Trophoblast cell (in vitro differentiated cells and primary cell): ENCODE measurements at regions not wholly inside any gene's neighbourhood (a gene's known extent, or its start where the extent isn't known, plus 50 kb on each side); places are given as distances from the start of the nearest gene placed in this dataset.

Experiments
- DNase-seq, 2 donors: peaks; one replicate each; pipeline ENCODE4 v3.0.0-alpha.2; 2016
- H2AFZ ChIP-seq: 2 replicates; pipeline ENCODE4 v1.6.1; 2013; ENCODE audit warnings: low read length, moderate library complexity, mild to moderate bottlenecking; ENCODE audit not compliant: insufficient read depth, poor library complexity
- H2AK5ac ChIP-seq: 2 replicates; pipeline ENCODE4 v1.6.1; 2013; ENCODE audit warnings: mild to moderate bottlenecking, low read length
- H2BK120ac ChIP-seq: 2 replicates; pipeline ENCODE4 v1.6.1; 2013; ENCODE audit warnings: low read length, mild to moderate bottlenecking, moderate library complexity; ENCODE audit not compliant: insufficient read depth, poor library complexity
- H2BK12ac ChIP-seq: 2 replicates; pipeline ENCODE4 v1.6.1; 2013; ENCODE audit warnings: mild to moderate bottlenecking, low read length, moderate library complexity
- H2BK5ac ChIP-seq: 2 replicates; pipeline ENCODE4 v1.6.1; 2013; ENCODE audit warnings: low read length, low read depth, moderate library complexity, mild to moderate bottlenecking; ENCODE audit not compliant: poor library complexity
- H3K14ac ChIP-seq: 2 replicates; pipeline ENCODE4 v1.6.1; 2013; ENCODE audit warnings: mild to moderate bottlenecking, low read length
- H3K18ac ChIP-seq: 2 replicates; pipeline ENCODE4 v1.6.1; 2013; ENCODE audit warnings: mild to moderate bottlenecking, low read length
- H3K23ac ChIP-seq: 2 replicates; pipeline ENCODE4 v1.6.1; 2013; ENCODE audit warnings: low read length
- H3K27ac ChIP-seq: 2 replicates; pipeline ENCODE4 v1.5.1; 2013; ENCODE audit warnings: low read depth, mild to moderate bottlenecking, inconsistent platforms, low read length, moderate library complexity
- H3K27me3 ChIP-seq: 2 replicates; pipeline ENCODE4 v1.6.1; 2013; ENCODE audit warnings: inconsistent platforms, mild to moderate bottlenecking, low read length, moderate library complexity; ENCODE audit not compliant: insufficient read depth
- H3K36me3 ChIP-seq, 2 experiments: 1 replicate in 1 of 2; 2 replicates in 1 of 2; pipeline ENCODE4 v1.6.1; 2013; ENCODE audit warnings: low read length in 2 of 2, mild to moderate bottlenecking in 2 of 2, moderate library complexity in 1 of 2; ENCODE audit not compliant: insufficient read depth in 2 of 2, control insufficient read depth in 1 of 2
- H3K4ac ChIP-seq: 2 replicates; pipeline ENCODE4 v1.6.1; 2013; ENCODE audit warnings: low read depth, mild to moderate bottlenecking, low read length, moderate library complexity
- H3K4me1 ChIP-seq, 2 experiments: 1 replicate in 1 of 2; 2 replicates in 1 of 2; pipeline ENCODE4 v1.6.1; 2013; ENCODE audit warnings: low read length in 2 of 2, mild to moderate bottlenecking in 2 of 2, moderate library complexity in 1 of 2; ENCODE audit not compliant: insufficient read depth in 2 of 2, control insufficient read depth in 1 of 2
- H3K4me2 ChIP-seq: 2 replicates; pipeline ENCODE4 v1.6.1; 2013; ENCODE audit warnings: inconsistent platforms, mild to moderate bottlenecking, low read length, moderate library complexity
- H3K4me3 ChIP-seq: 2 replicates; pipeline ENCODE4 v1.5.1; 2013; ENCODE audit warnings: mild to moderate bottlenecking, low read depth, low read length, inconsistent platforms
- H3K79me1 ChIP-seq: one replicate; pipeline ENCODE4 v1.6.1; 2013; ENCODE audit warnings: low read length
- H3K79me2 ChIP-seq: 2 replicates; pipeline ENCODE4 v1.6.1; 2013; ENCODE audit warnings: low read length, mild to moderate bottlenecking; ENCODE audit not compliant: control insufficient read depth, insufficient read depth, poor library complexity
- H3K9ac ChIP-seq: 2 replicates; pipeline ENCODE4 v1.6.1; 2013; ENCODE audit warnings: mild to moderate bottlenecking, low read length
- H3K9me3 ChIP-seq: 2 replicates; pipeline ENCODE4 v1.6.1; 2013; ENCODE audit warnings: low read depth, mild to moderate bottlenecking, control low read depth, inconsistent platforms, low read length; ENCODE audit not compliant: insufficient read depth
- H4K12ac ChIP-seq: 2 replicates; pipeline ENCODE4 v1.6.1; 2013; ENCODE audit warnings: low read depth, mild to moderate bottlenecking, low read length, moderate library complexity
- H4K8ac ChIP-seq: 2 replicates; pipeline ENCODE4 v1.6.1; 2013; ENCODE audit warnings: low read depth, mild to moderate bottlenecking, low read length, moderate library complexity
- H4K91ac ChIP-seq: one replicate; pipeline ENCODE4 v1.6.1; 2013; ENCODE audit warnings: low read depth, mild to moderate bottlenecking, low read length, moderate library complexity
- WGBS: extraction: QIAGEN DNeasy Blood & Tissue Kit; methylation state at CpG from one replicate; pipeline ENCODE4 v1.1.7; 2013; ENCODE audit warnings: missing lambda C conversion rate; ENCODE audit not compliant: insufficient read length, insufficient coverage; ENCODE audit errors: extremely low coverage; 5-methylcytosine and 5-hydroxymethylcytosine counted together

DNA sequence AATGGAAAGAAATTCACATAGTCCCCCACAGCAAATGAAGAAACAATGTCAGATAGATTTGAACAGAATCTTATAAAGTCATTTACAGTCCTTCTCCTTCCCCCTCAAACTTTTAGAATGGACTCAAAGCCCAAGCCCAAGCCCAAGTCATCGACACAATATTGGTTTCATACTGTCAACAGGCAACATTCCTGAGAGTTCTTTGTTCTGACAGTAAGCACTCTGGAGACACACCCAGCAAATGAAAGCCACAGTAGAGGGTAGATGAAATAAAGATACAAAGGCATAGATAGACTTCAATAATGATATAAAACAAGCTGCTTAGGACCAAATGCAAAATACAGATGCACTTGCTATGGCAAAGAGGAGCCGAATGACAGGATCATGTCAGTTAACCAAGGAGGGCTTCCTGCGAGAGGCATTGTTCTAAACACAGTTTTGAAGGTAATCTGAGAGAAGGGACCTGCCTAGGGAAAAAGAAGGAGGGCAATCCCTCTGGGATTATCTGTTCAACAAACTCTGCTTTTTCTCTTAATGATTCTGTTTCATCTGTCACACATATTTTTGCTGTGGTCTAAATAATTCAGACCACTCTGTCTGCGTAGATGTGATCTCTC is 97.1 kb upstream of the MAP4K3 start:
- no peak overlapping the region for H3K9ac ChIP-seq
- WGBS = no CpG with 5 or more reads among the region's 4 CpGs
- H2BK120ac ChIP-seq = no peak overlapping the region

DNA sequence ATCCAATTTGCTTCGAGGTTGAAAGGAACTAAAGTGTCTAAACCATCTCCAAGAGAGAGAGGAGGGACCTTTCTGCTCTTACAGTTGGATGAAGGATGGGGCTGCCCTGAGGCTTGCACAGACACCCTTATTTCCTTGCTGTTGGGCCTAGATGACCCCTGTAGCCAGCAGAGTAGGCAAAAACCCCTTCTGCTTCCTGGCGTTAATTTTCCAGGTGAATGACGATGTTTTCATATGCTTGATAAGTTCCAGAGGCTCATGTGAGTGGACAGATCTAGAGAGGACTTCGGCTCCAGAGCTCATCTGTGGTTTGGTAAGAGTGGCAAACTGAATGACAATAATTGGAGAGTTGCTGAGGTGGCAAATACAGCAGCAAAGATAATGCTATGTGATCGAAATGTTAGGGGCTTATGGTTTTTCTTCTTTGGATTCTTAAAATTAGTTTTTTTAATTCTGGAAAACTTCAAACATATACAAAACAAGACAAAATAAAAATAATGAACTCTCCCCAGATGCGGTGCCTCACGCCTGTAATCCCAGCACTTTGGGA is 98.6 kb upstream of the MAP4K3 start:
- no peak overlapping the region for H3K4me2 ChIP-seq
- no peak overlapping the region for H4K8ac ChIP-seq
- no peak overlapping the region for H4K12ac ChIP-seq
- no peak overlapping the region for H2AFZ ChIP-seq
- no peaks in the 10 kb centered on the region for H3K27me3 ChIP-seq
- no peak overlapping the region for H3K18ac ChIP-seq
- H3K23ac ChIP-seq = no peak overlapping the region
- no peak overlapping the region for H2BK5ac ChIP-seq
- no CpG with 5 or more reads among the region's 7 CpGs for WGBS
- H4K91ac ChIP-seq = no peak overlapping the region
- H3K4me1 ChIP-seq = peaks cover 2 to 6% of the 10 kb centered on the region in 2 experiments
- H3K79me1 ChIP-seq = peaks cover 1% of the 10 kb centered on the region
- DNase-seq = no peak
- H2BK120ac ChIP-seq = no peak overlapping the region
- no peak overlapping the region for H3K27ac ChIP-seq
- H2BK12ac ChIP-seq = no peak overlapping the region
- H3K4ac ChIP-seq = no peak overlapping the region
- no peak overlapping the region for H2AK5ac ChIP-seq
- H3K9me3 ChIP-seq = no peaks in the 10 kb centered on the region
- H3K79me2 ChIP-seq = no peaks in the 10 kb centered on the region
- H3K36me3 ChIP-seq = no peaks in the 10 kb centered on the region
- H3K14ac ChIP-seq = no peak overlapping the region
- H3K9ac ChIP-seq = no peak overlapping the region
- H3K4me3 ChIP-seq = no peak overlapping the region

More for the DNA sequence above, 97.1 kb upstream of the MAP4K3 start:
- no peak overlapping the region for H4K91ac ChIP-seq
- H3K4me1 ChIP-seq = peaks cover 2 to 7% of the 10 kb centered on the region in 2 experiments
- no peak overlapping the region for H4K8ac ChIP-seq
- no peak overlapping the region for H2AFZ ChIP-seq
- no peak overlapping the region for H2AK5ac ChIP-seq
- DNase-seq = no peak
- no peak overlapping the region for H3K14ac ChIP-seq
- no peak overlapping the region for H3K4ac ChIP-seq
- H3K36me3 ChIP-seq = no peaks in the 10 kb centered on the region
- no peak overlapping the region for H3K4me2 ChIP-seq
- no peak overlapping the region for H2BK12ac ChIP-seq
- H3K27ac ChIP-seq = no peak overlapping the region
- no peaks in the 10 kb centered on the region for H3K79me2 ChIP-seq
- H2BK5ac ChIP-seq = no peak overlapping the region
- no peaks in the 10 kb centered on the region for H3K27me3 ChIP-seq
- H3K23ac ChIP-seq = no peak overlapping the region
- no peaks in the 10 kb centered on the region for H3K9me3 ChIP-seq
- no peak overlapping the region for H3K18ac ChIP-seq
- H4K12ac ChIP-seq = no peak overlapping the region
- peaks cover 1% of the 10 kb centered on the region for H3K79me1 ChIP-seq
- no peak overlapping the region for H3K4me3 ChIP-seq

DNA sequence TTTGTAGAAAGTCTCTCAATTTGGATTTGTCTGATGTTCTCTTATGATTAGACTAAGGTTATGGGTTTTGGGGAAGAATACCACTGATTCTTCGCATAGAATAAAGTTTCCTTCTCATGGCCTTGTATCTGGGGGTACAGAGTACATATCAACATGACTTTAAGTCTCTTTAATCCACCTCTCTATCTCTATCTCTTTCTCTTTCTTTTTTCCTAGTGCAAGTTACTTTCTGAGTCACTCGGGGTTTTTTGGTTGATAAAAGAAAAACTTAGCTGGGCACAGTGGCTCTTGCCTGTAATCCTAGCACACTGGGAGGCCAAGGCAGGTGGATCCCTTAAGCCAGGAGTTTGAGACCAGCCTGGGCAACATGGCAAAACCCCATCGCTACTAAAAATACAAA is 100.1 kb upstream of the MAP4K3 start:
- Histone ChIP-seq H3K4ac (no peak overlapping the region), H3K9ac (no peak overlapping the region), H4K91ac (no peak overlapping the region), H3K4me2 (no peak overlapping the region), H2AFZ (no peak overlapping the region), H3K79me2 (no peaks in the 10 kb centered on the region), H2BK12ac (no peak overlapping the region), H3K79me1 (peaks cover 1% of the 10 kb centered on the region), H3K18ac (no peak overlapping the region), H3K36me3 (no peaks in the 10 kb centered on the region), H3K27ac (no peak overlapping the region), H2BK5ac (no peak overlapping the region), H3K27me3 (no peaks in the 10 kb centered on the region), H3K4me1 (peaks cover 2 to 6% of the 10 kb centered on the region in 2 experiments), H4K12ac (no peak overlapping the region), H2BK120ac (no peak overlapping the region), H3K4me3 (no peak overlapping the region), H3K23ac (no peak overlapping the region), H3K14ac (no peak overlapping the region), H4K8ac (no peak overlapping the region), H3K9me3 (no peaks in the 10 kb centered on the region), H2AK5ac (no peak overlapping the region)
- WGBS = no CpG with 5 or more reads among the region's 3 CpGs
- DNase-seq = no peak

DNA sequence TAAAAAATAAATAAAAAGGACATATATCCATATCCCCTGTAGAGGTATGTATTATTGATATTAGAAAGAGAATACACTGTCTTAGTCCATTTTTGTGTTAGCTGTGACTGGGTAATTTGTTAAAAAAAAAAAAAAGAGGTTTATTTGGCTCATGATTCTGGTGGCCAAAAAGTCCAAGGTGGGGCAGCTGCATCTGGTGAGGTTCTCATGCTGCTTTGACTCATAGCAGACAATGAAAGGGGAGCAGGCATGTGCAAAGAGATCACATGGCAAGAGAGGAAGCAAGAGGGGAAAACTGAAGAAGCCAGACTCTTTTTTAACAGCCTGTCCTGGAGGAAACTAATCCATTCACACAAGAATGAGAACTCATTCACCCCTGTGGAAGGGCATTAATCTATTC is 101.6 kb upstream of the MAP4K3 start:
- no peak overlapping the region for H4K12ac ChIP-seq
- H3K4me3 ChIP-seq = no peak overlapping the region
- H3K36me3 ChIP-seq = no peaks in the 10 kb centered on the region
- no peaks in the 10 kb centered on the region for H3K79me2 ChIP-seq
- H4K8ac ChIP-seq = no peak overlapping the region
- no peak overlapping the region for H3K23ac ChIP-seq
- no peak overlapping the region for H2AFZ ChIP-seq
- H2BK5ac ChIP-seq = no peak overlapping the region
- H2BK12ac ChIP-seq = no peak overlapping the region
- H2BK120ac ChIP-seq = no peak overlapping the region
- H2AK5ac ChIP-seq = no peak overlapping the region
- DNase-seq = no peak
- no peak overlapping the region for H3K14ac ChIP-seq
- no peak overlapping the region for H3K4me2 ChIP-seq
- no peak overlapping the region for H3K18ac ChIP-seq
- H3K27ac ChIP-seq = no peak overlapping the region
- H3K9ac ChIP-seq = no peak overlapping the region
- no peak overlapping the region for H3K4ac ChIP-seq
- H4K91ac ChIP-seq = no peak overlapping the region
- peaks cover 1 to 5% of the 10 kb centered on the region in 2 experiments for H3K4me1 ChIP-seq
- H3K9me3 ChIP-seq = no peaks in the 10 kb centered on the region
- H3K27me3 ChIP-seq = no peaks in the 10 kb centered on the region
- H3K79me1 ChIP-seq = peaks cover under 1% of the 10 kb centered on the region
